ENCODE measurements at regions not wholly inside any gene's neighbourhood (a gene's known extent, or its start where the extent isn't known, plus 50 kb on each side); places are given as distances from the start of the nearest gene placed in this dataset.

- in situ Hi-C loops (cut with HindIII; ENCODE audit: low pct_unique_long_range_greater_than_20kb, low sequenced_read_pairs): no loop called here
- no peak for DNase-seq (ENCODE audit: low read depth, low spot score)
Observed at GRCh38 chr5:4053136-4053535, 457.5 kb downstream of the IRX1 start.

DNA sequence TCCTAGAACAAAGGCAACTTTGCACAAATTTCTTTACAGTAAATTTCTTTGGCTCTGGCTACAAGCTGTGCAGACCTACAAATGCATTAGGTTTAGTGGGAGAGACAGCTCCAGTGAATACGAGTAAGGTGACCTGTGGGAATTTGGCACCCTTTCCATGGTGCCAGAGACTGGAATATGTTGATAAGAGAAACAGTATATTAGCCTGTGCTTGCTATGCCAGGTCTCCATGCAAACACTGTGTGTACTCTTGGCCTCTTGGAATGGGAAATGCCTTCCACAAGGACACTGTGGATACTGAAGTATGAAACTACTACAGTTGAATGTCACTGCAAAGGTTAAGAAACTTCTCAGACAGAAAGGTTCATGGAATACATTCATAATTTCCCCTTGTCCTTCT, 458.5 kb downstream of the IRX1 start:
- in situ Hi-C loops (cut with HindIII; ENCODE audit: low pct_unique_long_range_greater_than_20kb, low sequenced_read_pairs): no loop called here
- no peak for DNase-seq (ENCODE audit: low read depth, low spot score)

- no peak for DNase-seq (ENCODE audit: low read depth, low spot score)
- in situ Hi-C loops (cut with HindIII; ENCODE audit: low pct_unique_long_range_greater_than_20kb, low sequenced_read_pairs): no loop called here
Observed at GRCh38 chr5:4058899-4059298, 463.3 kb downstream of the IRX1 start.

- in situ Hi-C loops (cut with HindIII; ENCODE audit: low pct_unique_long_range_greater_than_20kb, low sequenced_read_pairs): no loop called here
Observed at GRCh38 chr5:4065472-4066320, 470.1 kb downstream of the IRX1 start.

GRCh38 chr5:4068171-4068570, 472.5 kb downstream of the IRX1 start:
- DNase-seq (ENCODE audit: low read depth, low spot score): no peak
- in situ Hi-C loops (cut with HindIII; ENCODE audit: low pct_unique_long_range_greater_than_20kb, low sequenced_read_pairs): no loop called here

More at GRCh38 chr5:4065472-4066320, 470.1 kb downstream of the IRX1 start:
- no peak for DNase-seq (ENCODE audit: low read depth, low spot score)

DNA sequence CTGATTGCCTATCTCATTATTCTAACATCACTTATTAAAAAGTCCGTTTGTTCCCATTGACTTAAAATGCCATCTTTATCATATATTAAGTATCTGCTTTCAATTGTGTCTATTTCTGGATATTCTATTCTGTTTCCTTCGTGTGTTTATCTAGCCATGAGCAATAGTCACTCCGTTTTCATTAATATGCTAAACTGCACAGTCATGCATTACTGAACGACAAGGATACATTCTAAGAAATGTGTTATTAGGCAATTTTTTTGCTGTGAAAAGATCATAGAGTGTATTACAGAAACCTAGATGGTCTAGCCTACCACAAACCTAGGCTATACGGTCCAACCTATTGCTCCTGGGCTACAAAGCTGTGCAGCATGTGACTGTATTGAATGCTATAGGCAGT, 482.9 kb downstream of the IRX1 start:
- no peak for DNase-seq (ENCODE audit: low read depth, low spot score)
- in situ Hi-C loops (cut with HindIII; ENCODE audit: low pct_unique_long_range_greater_than_20kb, low sequenced_read_pairs): no loop called here

- in situ Hi-C loops (cut with HindIII; ENCODE audit: low pct_unique_long_range_greater_than_20kb, low sequenced_read_pairs): no loop called here
Observed at GRCh38 chr5:4079831-4080230, 484.2 kb downstream of the IRX1 start.

DNA sequence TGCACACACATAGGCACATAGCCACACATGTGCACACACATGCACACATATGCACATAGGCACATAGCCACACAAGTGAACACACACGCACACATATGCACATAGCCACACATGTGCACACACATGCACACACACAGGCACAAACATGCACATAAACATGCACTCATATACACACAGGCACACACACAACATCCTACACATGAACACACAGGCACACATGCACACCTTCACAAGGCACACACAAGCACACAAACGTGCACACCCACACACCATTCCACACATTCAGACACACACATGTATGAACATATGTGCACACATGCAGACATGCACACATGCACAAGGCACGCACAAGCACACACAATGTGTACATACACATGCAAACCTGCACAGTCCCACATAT, 484.7 kb downstream of the IRX1 start:
- DNase-seq (ENCODE audit: low read depth, low spot score): no peak
- in situ Hi-C loops (cut with HindIII; ENCODE audit: low pct_unique_long_range_greater_than_20kb, low sequenced_read_pairs): no loop called here

More at GRCh38 chr5:4079831-4080230, 484.2 kb downstream of the IRX1 start:
- DNase-seq (ENCODE audit: low read depth, low spot score): no peak

DNA sequence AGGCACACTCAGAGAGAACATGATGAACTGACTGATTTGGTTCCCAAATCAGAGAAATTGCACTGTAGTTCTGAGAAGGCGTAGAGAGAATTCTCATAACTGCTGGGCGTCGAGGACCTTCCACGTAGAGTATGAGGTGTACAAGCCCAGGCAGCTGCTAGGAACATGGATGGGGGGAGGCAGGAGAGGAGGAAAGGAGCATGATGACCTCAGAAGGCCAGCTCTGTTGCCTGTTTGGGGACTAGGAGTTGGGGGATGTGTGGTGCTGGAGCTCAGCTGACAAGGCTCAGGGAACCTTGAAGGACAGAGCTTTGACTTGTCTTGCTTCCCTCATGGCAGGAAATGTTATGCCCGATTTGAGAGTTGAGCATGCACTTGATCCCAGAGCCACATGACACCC, 485.4 kb downstream of the IRX1 start:
- in situ Hi-C loops (cut with HindIII; ENCODE audit: low pct_unique_long_range_greater_than_20kb, low sequenced_read_pairs): no loop called here
- no peak for DNase-seq (ENCODE audit: low read depth, low spot score)

DNA sequence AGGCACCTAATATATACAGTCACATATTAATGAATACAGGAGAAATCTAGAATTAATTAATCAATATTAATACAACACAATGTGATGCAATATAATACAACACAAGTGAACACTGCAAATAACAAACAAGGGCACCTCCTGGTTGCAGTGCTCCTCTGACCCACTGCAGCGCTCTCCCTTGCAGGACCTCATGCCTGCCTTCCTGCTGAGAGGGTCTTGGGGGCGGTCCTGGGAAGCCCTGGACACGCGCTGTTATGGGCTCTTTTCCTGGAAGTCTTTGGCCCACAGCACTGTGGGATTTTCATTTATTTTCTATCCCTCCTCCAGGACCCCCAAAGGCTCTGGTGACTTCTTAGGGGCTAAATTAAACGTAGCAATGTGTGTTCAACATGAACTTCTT, 485.8 kb downstream of the IRX1 start:
- no peak for DNase-seq (ENCODE audit: low read depth, low spot score)
- in situ Hi-C loops (cut with HindIII; ENCODE audit: low pct_unique_long_range_greater_than_20kb, low sequenced_read_pairs): no loop called here

GRCh38 chr5:4082966-4083564, 487.4 kb downstream of the IRX1 start:
- in situ Hi-C loops (cut with HindIII; ENCODE audit: low pct_unique_long_range_greater_than_20kb, low sequenced_read_pairs): no loop called here

GRCh38 chr5:4083591-4084337, 488.1 kb downstream of the IRX1 start:
- in situ Hi-C loops (cut with HindIII; ENCODE audit: low pct_unique_long_range_greater_than_20kb, low sequenced_read_pairs): no loop called here
- no peak for DNase-seq (ENCODE audit: low read depth, low spot score)

More at GRCh38 chr5:4082966-4083564, 487.4 kb downstream of the IRX1 start:
- no peak for DNase-seq (ENCODE audit: low read depth, low spot score)

- DNase-seq (ENCODE audit: low read depth, low spot score): no peak
- in situ Hi-C loops (cut with HindIII; ENCODE audit: low pct_unique_long_range_greater_than_20kb, low sequenced_read_pairs): no loop called here
Observed at GRCh38 chr5:4086081-4086480, 490.4 kb downstream of the IRX1 start.

GRCh38 chr5:4087110-4087509, 491.5 kb downstream of the IRX1 start:
- in situ Hi-C loops (cut with HindIII; ENCODE audit: low pct_unique_long_range_greater_than_20kb, low sequenced_read_pairs): no loop called here
- DNase-seq (ENCODE audit: low read depth, low spot score): no peak

DNA sequence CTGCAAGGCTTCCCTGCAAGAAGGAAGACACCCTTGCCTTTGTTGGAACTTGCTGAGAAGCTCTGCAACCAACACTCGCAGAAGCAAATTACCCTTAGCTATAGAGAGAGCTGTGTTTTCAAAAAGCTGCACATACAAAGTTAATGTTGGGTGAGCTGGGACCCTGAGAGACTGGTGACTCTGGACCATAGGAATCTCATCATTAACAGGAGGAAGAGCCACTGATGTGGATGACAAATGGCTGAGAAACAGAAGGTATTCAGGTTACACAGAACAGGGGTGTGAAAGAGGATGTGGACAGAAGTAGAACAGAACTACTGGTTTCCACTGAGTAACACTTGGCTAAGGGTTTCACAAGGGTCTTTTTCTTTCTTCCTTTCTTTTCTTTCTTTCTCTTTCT, 493.5 kb downstream of the IRX1 start:
- in situ Hi-C loops (cut with HindIII; ENCODE audit: low pct_unique_long_range_greater_than_20kb, low sequenced_read_pairs): no loop called here
- no peak for DNase-seq (ENCODE audit: low read depth, low spot score)

- no peak for DNase-seq (ENCODE audit: low read depth, low spot score)
- in situ Hi-C loops (cut with HindIII; ENCODE audit: low pct_unique_long_range_greater_than_20kb, low sequenced_read_pairs): no loop called here
Observed at GRCh38 chr5:4093236-4093635, 497.6 kb downstream of the IRX1 start.

DNA sequence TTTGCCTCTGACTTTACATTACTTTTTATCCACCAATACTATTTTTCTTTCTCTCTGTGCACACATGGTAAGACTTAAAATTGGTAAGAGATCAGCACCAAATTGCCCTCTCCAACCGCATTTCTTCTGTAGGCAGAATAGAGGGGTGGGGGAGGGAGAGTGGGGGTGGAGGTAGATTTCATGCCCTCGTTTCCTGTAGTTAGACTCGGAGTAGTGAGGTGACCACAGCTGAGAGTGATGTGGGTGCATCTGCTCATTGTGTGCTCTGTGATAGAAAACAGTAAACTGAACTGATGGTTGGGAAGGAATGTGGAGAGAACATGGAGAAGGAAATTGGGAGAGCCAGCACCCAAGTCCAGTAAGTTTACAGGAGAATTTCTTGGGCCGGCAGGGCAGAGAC, 498.3 kb downstream of the IRX1 start:
- DNase-seq (ENCODE audit: low read depth, low spot score): no peak
- in situ Hi-C loops (cut with HindIII; ENCODE audit: low pct_unique_long_range_greater_than_20kb, low sequenced_read_pairs): no loop called here

GRCh38 chr5:4095918-4096630, 500.4 kb downstream of the IRX1 start:
- no peak for DNase-seq (ENCODE audit: low read depth, low spot score)
- in situ Hi-C loops (cut with HindIII; ENCODE audit: low pct_unique_long_range_greater_than_20kb, low sequenced_read_pairs): no loop called here

Data from SK-MEL-5 (cell line).